Colonic mucosa (tissue), 4 donors: ENCODE measurements at regions not wholly inside any gene's neighbourhood (a gene's known extent, or its start where the extent isn't known, plus 50 kb on each side); places are given as distances from the start of the nearest gene placed in this dataset.

ENCODE experiments used
- DNase-seq: peaks from one replicate; pipeline ENCODE4 v3.0.0-alpha.2; 2020
- H3K27ac ChIP-seq: fragments of 200-600 bp; one replicate; pipeline ENCODE4 v1.8.0; 2021
- H3K27me3 ChIP-seq: fragments of 200-600 bp; one replicate; pipeline ENCODE4 v1.8.0; 2021
- H3K36me3 ChIP-seq: fragments of 200-600 bp; one replicate; pipeline ENCODE4 v1.8.0; 2021
- H3K4me1 ChIP-seq: fragments of 200-600 bp; one replicate; pipeline ENCODE4 v1.8.0; 2021; ENCODE audit warnings: mild to moderate bottlenecking
- H3K4me3 ChIP-seq: fragments of 200-600 bp; one replicate; pipeline ENCODE4 v1.8.0; 2021
- H3K9ac ChIP-seq, 2 donors: one replicate each; pipeline ENCODE4 v1.7.0; 2013; ENCODE audit warnings: control low read depth in 2 of 2, low read depth in 2 of 2, low read length in 2 of 2
- H3K9me3 ChIP-seq: fragments of 200-600 bp; one replicate; pipeline ENCODE4 v1.8.0; 2021
- CTCF ChIP-seq: fragments of 200-600 bp; IDR thresholded peaks from one replicate; pipeline ENCODE4 v1.8.0; 2022; ENCODE audit warnings: antibody characterized with exemption, mild to moderate bottlenecking
- intact Hi-C: fragments of 100-400 bp; cut with DNase I; formaldehyde crosslinking; loops from one replicate; pipeline ENCODE4 v1.14.1; 2022
- donor health status: healthy.
- donor health status: DM: no; HTN: no; CAD: no.
- donor health status: DM: no; HTN: no; CAD: no.

GRCh38 chr18:40987581-40987980, 967.5 kb upstream of the PIK3C3 start:
- H3K4me1 ChIP-seq = no peaks in the 10 kb centered on the region
- intact Hi-C loops = no loop called here
- no peak overlapping the region for H3K9ac ChIP-seq
- no peaks in the 10 kb centered on the region for H3K27me3 ChIP-seq
- no peak for TF ChIP-seq CTCF
- no peak for DNase-seq
- no peaks in the 10 kb centered on the region for H3K9me3 ChIP-seq
- no peak overlapping the region for H3K27ac ChIP-seq
- no peaks in the 10 kb centered on the region for H3K36me3 ChIP-seq
- no peak overlapping the region for H3K4me3 ChIP-seq

- no peak overlapping the region for H3K9ac ChIP-seq
- intact Hi-C loops = no loop called here
- H3K27ac ChIP-seq = no peak overlapping the region
- DNase-seq = no peak
- H3K4me3 ChIP-seq = no peak overlapping the region
- H3K27me3 ChIP-seq = no peaks in the 10 kb centered on the region
- no peaks in the 10 kb centered on the region for H3K36me3 ChIP-seq
- H3K4me1 ChIP-seq = no peaks in the 10 kb centered on the region
- TF ChIP-seq CTCF = no peak
- H3K9me3 ChIP-seq = no peaks in the 10 kb centered on the region
Observed at GRCh38 chr18:40985436-40985835, 969.6 kb upstream of the PIK3C3 start.

GRCh38 chr18:40984856-40985255, 970.2 kb upstream of the PIK3C3 start:
- no peak for DNase-seq
- H3K9me3 ChIP-seq = no peaks in the 10 kb centered on the region
- no peaks in the 10 kb centered on the region for H3K27me3 ChIP-seq
- H3K27ac ChIP-seq = no peak overlapping the region
- TF ChIP-seq CTCF = no peak
- H3K4me3 ChIP-seq = no peak overlapping the region
- H3K4me1 ChIP-seq = no peaks in the 10 kb centered on the region
- H3K36me3 ChIP-seq = no peaks in the 10 kb centered on the region
- no peak overlapping the region for H3K9ac ChIP-seq
- intact Hi-C loops = no loop called here

GRCh38 chr18:40983835-40984234, 971.2 kb upstream of the PIK3C3 start:
- no peak for DNase-seq
- no peaks in the 10 kb centered on the region for H3K9me3 ChIP-seq
- H3K27ac ChIP-seq = no peak overlapping the region
- no peak for TF ChIP-seq CTCF
- H3K36me3 ChIP-seq = no peaks in the 10 kb centered on the region
- H3K4me1 ChIP-seq = no peaks in the 10 kb centered on the region
- no peak overlapping the region for H3K9ac ChIP-seq
- intact Hi-C loops = no loop called here
- no peaks in the 10 kb centered on the region for H3K27me3 ChIP-seq
- H3K4me3 ChIP-seq = no peak overlapping the region

GRCh38 chr18:40980171-40980570, 974.9 kb upstream of the PIK3C3 start:
- Histone ChIP-seq H3K36me3 (no peaks in the 10 kb centered on the region), H3K4me3 (no peak overlapping the region), H3K9me3 (no peaks in the 10 kb centered on the region), H3K27me3 (no peaks in the 10 kb centered on the region), H3K27ac (no peak overlapping the region), H3K4me1 (no peaks in the 10 kb centered on the region), H3K9ac (no peak overlapping the region)
- intact Hi-C loops = no loop called here
- no peak for DNase-seq
- TF ChIP-seq CTCF = no peak

GRCh38 chr18:40976050-40976449, 979.0 kb upstream of the PIK3C3 start:
- no peak overlapping the region for H3K9ac ChIP-seq
- H3K27me3 ChIP-seq = no peaks in the 10 kb centered on the region
- H3K4me1 ChIP-seq = no peaks in the 10 kb centered on the region
- DNase-seq = no peak
- TF ChIP-seq CTCF = no peak
- H3K36me3 ChIP-seq = no peaks in the 10 kb centered on the region
- intact Hi-C loops = no loop called here
- no peak overlapping the region for H3K4me3 ChIP-seq
- H3K9me3 ChIP-seq = no peaks in the 10 kb centered on the region
- no peak overlapping the region for H3K27ac ChIP-seq
